Skin epidermis (tissue), 12 donors: ENCODE measurements at regions not wholly inside any gene's neighbourhood (a gene's known extent, or its start where the extent isn't known, plus 50 kb on each side); places are given as distances from the start of the nearest gene placed in this dataset.

Source experiments
- H3K27ac ChIP-seq, 21 experiments: fragments of 200-600 bp; sonication (generic) in 11 of 21; one replicate each; pipeline ENCODE4 v1.5.0; 2020; ENCODE audit warnings: mild to moderate bottlenecking in 3 of 21, inconsistent platforms in 2 of 21, moderate library complexity in 2 of 21
- H3K4me3 ChIP-seq, 7 experiments: fragments of 200-600 bp; sonication (generic) in 2 of 7; one replicate each; pipeline ENCODE4 v1.5.0; 2020; ENCODE audit warnings: inconsistent platforms in 2 of 7, mild to moderate bottlenecking in 2 of 7, moderate library complexity in 1 of 7

GRCh38 chr2:238963161-238963970, 115.5 kb downstream of the TWIST2 start:
- Histone ChIP-seq H3K27ac (no peak overlapping the region), H3K4me3 (no peak overlapping the region)

GRCh38 chr2:238963971-238964328, 116.1 kb downstream of the TWIST2 start:
- H3K4me3 ChIP-seq, result no peak overlapping the region

GRCh38 chr2:238964544-238965067, 116.7 kb downstream of the TWIST2 start:
- H3K27ac ChIP-seq, result no peak overlapping the region
- H3K4me3 ChIP-seq, result no peak overlapping the region

More at GRCh38 chr2:238963971-238964328, 116.1 kb downstream of the TWIST2 start:
- H3K27ac ChIP-seq, result no peak overlapping the region

DNA sequence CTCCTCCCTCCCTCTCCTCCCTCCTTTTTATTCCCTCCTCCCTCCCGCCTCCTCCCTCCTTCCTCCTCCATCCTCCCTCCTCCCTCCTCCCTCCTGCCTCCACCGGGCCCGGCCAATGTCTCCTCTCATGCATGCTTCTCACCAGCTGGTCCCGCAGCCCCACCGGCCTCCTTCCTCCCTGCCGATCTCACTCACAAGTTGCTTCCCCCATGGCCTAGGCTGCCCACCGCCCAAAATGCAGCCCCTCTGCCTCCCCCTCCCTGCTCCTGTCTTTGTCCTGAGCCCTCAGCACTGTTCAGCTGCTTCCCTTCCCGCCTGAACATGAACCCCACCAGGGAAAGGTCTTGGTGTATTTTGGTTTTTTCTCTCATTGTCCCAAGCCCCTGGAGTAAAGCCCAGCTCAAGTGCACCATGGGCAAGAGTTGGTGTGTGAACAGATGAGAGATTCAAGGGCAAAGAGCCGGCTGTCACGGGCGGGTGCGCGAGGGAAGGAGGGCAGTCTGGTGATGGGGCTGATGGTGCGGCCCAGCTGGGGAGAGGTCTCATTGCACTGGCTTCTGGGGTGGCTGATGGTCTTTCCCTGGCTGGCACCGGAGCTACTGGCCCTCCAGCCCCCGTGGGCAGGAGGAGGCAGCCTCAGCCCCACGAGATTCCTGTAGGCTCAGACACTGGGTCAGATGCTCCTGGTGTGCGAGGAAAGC, 117.6 kb downstream of the TWIST2 start:
- H3K27ac ChIP-seq, result no peak overlapping the region
- H3K4me3 ChIP-seq, result no peak overlapping the region

DNA sequence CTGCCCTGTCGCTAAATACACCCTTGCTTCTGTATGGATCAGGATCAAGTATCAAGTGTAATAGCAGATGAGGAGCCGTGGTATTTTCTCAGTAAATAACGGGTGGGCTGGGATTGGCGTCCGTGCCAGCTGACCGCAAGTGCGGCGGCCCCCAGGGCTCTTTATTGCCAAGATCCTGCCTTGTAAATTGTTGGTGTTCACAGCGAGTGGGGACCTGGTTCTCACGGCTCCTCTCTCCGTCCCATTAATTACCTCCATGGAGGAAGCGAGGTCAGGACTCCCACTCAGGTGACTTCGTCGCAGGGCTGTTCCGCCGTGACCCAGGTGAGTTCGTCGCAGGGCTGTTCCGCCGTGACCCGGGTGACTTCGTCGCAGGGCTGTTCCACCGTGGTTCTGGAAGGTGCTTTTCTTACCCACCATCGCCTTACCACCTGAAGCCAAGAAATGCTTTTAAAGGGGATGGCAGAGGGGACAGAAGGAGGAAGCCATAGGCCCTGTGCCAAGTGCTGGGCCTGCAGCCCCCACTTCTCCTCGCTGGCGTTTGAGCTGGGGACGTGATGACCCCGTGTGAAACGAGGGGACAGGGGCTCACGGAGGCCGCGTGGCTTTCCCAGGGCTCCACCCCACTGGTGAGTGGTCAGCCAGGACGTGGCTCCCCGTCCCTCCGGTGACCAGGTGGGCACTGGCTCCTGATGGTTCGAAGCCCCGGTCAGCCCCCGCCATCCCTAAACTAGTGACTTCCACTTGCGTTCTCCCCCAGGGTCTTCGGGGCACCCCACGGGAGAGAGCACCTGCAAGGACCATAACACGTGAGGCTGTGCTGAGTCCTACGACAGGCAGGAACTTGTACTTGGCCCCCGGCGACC, 118.4 kb downstream of the TWIST2 start:
- Histone ChIP-seq H3K27ac (no peak overlapping the region), H3K4me3 (no peak overlapping the region)

GRCh38 chr2:238967031-238967977, 119.4 kb downstream of the TWIST2 start:
- Histone ChIP-seq H3K27ac (no peak overlapping the region), H3K4me3 (no peak overlapping the region)

GRCh38 chr2:238967978-238968360, 120.1 kb downstream of the TWIST2 start:
- Histone ChIP-seq H3K27ac (no peak overlapping the region), H3K4me3 (no peak overlapping the region)

GRCh38 chr2:238968616-238969384, 120.9 kb downstream of the TWIST2 start:
- Histone ChIP-seq H3K27ac (no peak overlapping the region), H3K4me3 (no peak overlapping the region)

DNA sequence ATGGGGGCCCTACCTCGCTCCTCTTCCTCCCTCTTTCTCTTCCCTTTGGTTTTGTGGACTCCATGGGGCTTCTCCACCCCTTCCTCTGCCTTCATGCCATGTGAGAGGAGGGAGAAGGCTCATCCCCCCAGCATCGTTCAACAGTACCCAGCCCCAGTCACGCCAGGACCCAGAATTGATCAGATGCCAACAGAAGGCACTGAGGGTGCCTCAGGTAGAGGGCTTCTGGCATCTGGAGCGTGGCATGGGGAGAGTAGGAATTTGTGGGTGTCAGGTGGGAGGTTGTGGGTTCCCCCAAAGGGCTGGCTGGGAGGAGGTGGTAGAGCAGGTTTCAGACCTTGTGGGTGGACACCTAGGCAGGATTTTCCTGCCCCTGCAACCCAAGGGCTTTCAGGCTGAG, 122.0 kb downstream of the TWIST2 start:
- H3K4me3 ChIP-seq, result no peak overlapping the region
- H3K27ac ChIP-seq, result no peak overlapping the region

GRCh38 chr2:238970553-238971081, 122.7 kb downstream of the TWIST2 start:
- Histone ChIP-seq H3K27ac (no peak overlapping the region), H3K4me3 (no peak overlapping the region)

DNA sequence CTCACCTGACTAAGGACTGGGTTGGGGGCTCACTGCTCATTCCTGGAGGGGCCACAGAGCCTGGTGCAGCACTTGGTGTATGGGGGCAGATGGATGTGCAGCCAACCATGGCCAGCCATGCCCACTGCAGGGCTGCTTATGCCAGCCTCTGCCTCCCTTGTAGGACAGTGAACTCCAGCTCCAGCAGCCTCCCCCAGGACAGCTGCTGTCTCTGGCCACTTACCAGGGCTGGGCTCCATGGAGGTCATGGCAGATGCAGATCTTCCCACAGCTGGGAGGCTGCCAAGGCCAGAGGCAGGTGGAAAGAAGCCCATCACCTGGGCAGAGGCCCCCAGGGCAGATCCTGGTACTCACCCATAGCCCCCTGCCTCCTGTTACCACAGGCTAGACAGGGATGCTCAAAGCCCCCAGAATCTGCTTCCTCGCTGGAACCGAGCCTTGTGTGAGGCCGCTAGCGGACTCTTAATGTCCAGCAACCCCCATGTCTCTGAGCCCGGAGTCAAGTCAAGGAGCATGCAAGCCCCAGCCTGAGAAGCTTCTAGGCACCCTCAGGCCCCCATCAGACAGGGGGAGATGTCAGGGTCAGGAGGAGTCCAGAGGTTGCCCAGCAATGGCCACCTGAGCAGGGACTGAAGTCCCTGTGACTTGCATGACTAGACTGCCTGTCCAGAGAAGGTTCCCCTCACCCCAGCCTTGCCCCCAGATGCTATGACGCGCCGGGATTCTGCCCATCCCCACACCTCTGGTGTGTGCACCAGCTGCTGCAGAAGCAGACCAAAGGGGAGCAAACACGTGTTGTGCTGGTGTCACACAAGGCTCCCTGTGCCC, 123.6 kb downstream of the TWIST2 start:
- H3K27ac ChIP-seq, result no peak overlapping the region
- no peak overlapping the region for H3K4me3 ChIP-seq

DNA sequence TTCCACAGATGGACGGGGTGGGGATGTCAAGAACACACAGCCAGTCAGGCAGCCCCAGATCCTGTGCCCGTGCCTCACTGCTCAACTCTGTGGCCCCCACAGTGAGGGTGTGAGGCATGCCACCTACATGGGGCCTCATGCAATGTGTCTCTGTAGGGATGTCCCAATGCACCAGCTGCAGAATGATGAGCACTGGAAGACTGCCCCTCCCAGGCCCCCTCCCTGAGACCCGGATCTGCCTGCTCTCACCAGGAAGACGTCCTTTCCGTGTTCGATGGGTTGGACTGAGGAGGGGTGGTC, 124.2 kb downstream of the TWIST2 start:
- H3K27ac ChIP-seq, result peak overlapping the region in 1 of 21 experiments; percentile 44
- no peak overlapping the region for H3K4me3 ChIP-seq

GRCh38 chr2:238973038-238973739, 125.3 kb downstream of the TWIST2 start:
- Histone ChIP-seq H3K4me3 (no peak overlapping the region), H3K27ac (peak overlapping the region in 7 of 21 experiments; percentile 10 to 62 (median 47))

- peak overlapping the region in 7 of 21 experiments; percentile 15 to 76 (median 44) for H3K27ac ChIP-seq
- no peak overlapping the region for H3K4me3 ChIP-seq
These were observed 126.2 kb downstream of the TWIST2 start for GRCh38 chr2:238974081-238974480.

GRCh38 chr2:238974501-238975166, 126.7 kb downstream of the TWIST2 start:
- H3K4me3 ChIP-seq, result no peak overlapping the region
- H3K27ac ChIP-seq, result peak overlapping the region in 17 of 21 experiments; percentile 15 to 76 (median 38)

GRCh38 chr2:238975408-238975807, 127.5 kb downstream of the TWIST2 start:
- no peak overlapping the region for H3K4me3 ChIP-seq
- H3K27ac ChIP-seq, result peak overlapping the region in 8 of 21 experiments; percentile 21 to 76 (median 42)
